CD8-positive, alpha-beta memory T cell (primary cell): ENCODE measurements at regions not wholly inside any gene's neighbourhood (a gene's known extent, or its start where the extent isn't known, plus 50 kb on each side); places are given as distances from the start of the nearest gene placed in this dataset.

Experiments
- CTCF ChIA-PET: fragments of 350-600 bp; sonication (Branson Sonifier 250); formaldehyde crosslinking; loops from one replicate; lab custom pipeline; 2021; ENCODE audit warnings: antibody characterized with exemption; lab: Charles Lee
- POLR2A ChIA-PET: fragments of 350-600 bp; sonication (Branson Sonifier 250); formaldehyde crosslinking; loops from one replicate; lab custom pipeline; 2021; ENCODE audit warnings: antibody characterized with exemption; lab: Charles Lee
- DNase-seq, 5 donors: peaks; one replicate each; pipeline versions ENCODE4 v3.0.0 to v3.0.0-alpha.2; 2020 to 2022; ENCODE audit warnings: mixed read lengths in 1 of 5
- H3K27ac ChIP-seq: one replicate; pipeline ENCODE4 v1.7.0; 2013; ENCODE audit warnings: low read depth, mild to moderate bottlenecking, low read length, moderate library complexity
- H3K27me3 ChIP-seq: 2 replicates; pipeline ENCODE4 v1.7.0; 2013; ENCODE audit warnings: low read length, mild to moderate bottlenecking; ENCODE audit not compliant: insufficient read depth, poor library complexity, severe bottlenecking
- H3K36me3 ChIP-seq: 2 replicates; pipeline ENCODE4 v1.7.0; 2013; ENCODE audit warnings: mild to moderate bottlenecking, low read length, moderate library complexity; ENCODE audit not compliant: insufficient read depth
- H3K4me1 ChIP-seq: 2 replicates; pipeline ENCODE4 v1.7.0; 2013; ENCODE audit warnings: mild to moderate bottlenecking, low read length, moderate library complexity; ENCODE audit not compliant: insufficient read depth
- H3K4me3 ChIP-seq: 2 replicates; pipeline ENCODE4 v1.7.0; 2013; ENCODE audit warnings: mild to moderate bottlenecking, low read length
- H3K9me3 ChIP-seq: 2 replicates; pipeline ENCODE4 v1.7.0; 2013; ENCODE audit warnings: mild to moderate bottlenecking, low read length
- H3K27ac Mint-ChIP-seq, 8 donors: one replicate each; pipeline ENCODE4 v1.8.0; 2020 to 2021; ENCODE audit warnings: mixed read lengths in 8 of 8, mild to moderate bottlenecking in 6 of 8, inconsistent platforms in 3 of 8, moderate library complexity in 3 of 8
- H3K27me3 Mint-ChIP-seq, 2 donors: one replicate each; pipeline ENCODE4 v1.8.0; 2020 to 2021; ENCODE audit warnings: mixed read lengths in 2 of 2, mild to moderate bottlenecking in 1 of 2, moderate library complexity in 1 of 2
- H3K36me3 Mint-ChIP-seq, 3 donors: one replicate each; pipeline ENCODE4 v1.8.0; 2020 to 2021; ENCODE audit warnings: mixed read lengths in 3 of 3, inconsistent platforms in 1 of 3, mild to moderate bottlenecking in 1 of 3
- H3K4me1 Mint-ChIP-seq, 3 donors: one replicate each; pipeline ENCODE4 v1.8.0; 2020 to 2021; ENCODE audit warnings: mixed read lengths in 3 of 3, inconsistent platforms in 1 of 3, mild to moderate bottlenecking in 1 of 3
- H3K4me3 Mint-ChIP-seq, 7 donors: one replicate each; pipeline ENCODE4 v1.8.0; 2020 to 2021; ENCODE audit warnings: mixed read lengths in 7 of 7, mild to moderate bottlenecking in 6 of 7, moderate library complexity in 4 of 7, inconsistent platforms in 2 of 7
- H3K9me3 Mint-ChIP-seq, 5 donors: one replicate each; pipeline ENCODE4 v1.8.0; 2020 to 2022; ENCODE audit warnings: mixed read lengths in 5 of 5, mild to moderate bottlenecking in 3 of 5, moderate library complexity in 2 of 5, inconsistent platforms in 1 of 5

DNA sequence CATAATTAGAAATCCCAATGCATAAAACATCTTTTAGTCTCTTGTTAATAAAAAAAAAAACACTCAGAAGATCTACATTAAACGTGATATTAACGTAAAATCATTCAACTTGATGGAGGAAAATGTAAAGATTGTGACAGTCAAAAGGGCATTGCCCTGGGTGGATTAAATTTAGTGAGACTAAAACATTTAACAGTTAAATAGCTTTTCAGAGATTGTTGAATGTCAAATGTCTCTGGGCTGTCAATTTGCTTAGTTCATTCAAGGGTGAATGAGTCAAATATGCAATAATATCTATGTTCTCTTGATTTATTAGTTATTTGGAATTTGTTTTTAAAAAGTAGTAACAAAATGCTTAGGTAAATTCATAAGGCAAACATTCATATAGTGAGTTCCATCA, 836.6 kb upstream of the PCDH10 start:
- H3K27ac Mint-ChIP-seq: no peak overlapping the region
- H3K4me3 ChIP-seq: no peak overlapping the region
- H3K27me3 Mint-ChIP-seq: no peaks in the 10 kb centered on the region
- no peak overlapping the region for H3K27ac ChIP-seq
- H3K36me3 Mint-ChIP-seq: no peaks in the 10 kb centered on the region
- H3K4me1 ChIP-seq: no peaks in the 10 kb centered on the region
- CTCF ChIA-PET: no interaction called here
- H3K4me1 Mint-ChIP-seq: no peaks in the 10 kb centered on the region
- no peaks in the 10 kb centered on the region for H3K36me3 ChIP-seq
- H3K9me3 ChIP-seq: no peaks in the 10 kb centered on the region
- no peaks in the 10 kb centered on the region for H3K27me3 ChIP-seq
- DNase-seq: no peak
- POLR2A ChIA-PET: no interaction called here
- H3K4me3 Mint-ChIP-seq: no peak overlapping the region
- H3K9me3 Mint-ChIP-seq: peaks cover 0 to 7% (median 5%) of the 10 kb centered on the region in 5 donors

DNA sequence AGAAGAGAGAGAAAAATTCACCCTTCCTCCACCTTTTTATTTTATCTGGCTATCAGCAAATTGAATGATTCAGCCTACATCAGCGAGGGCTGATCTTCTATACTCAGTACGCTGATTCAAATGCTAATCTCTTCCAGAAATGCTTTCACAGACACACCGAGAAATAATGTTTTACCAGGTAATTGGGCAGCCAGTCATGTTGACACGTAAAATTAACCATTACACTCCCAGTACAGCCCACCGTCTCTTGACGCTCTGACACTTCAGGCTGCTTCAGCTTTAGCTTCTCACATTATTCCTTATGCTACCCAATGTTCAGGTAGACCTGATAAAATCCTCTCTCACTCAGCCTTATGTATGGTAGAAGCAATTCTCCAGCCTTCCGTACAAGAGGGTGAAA, 835.2 kb upstream of the PCDH10 start:
- Mint-ChIP-seq H3K27ac (no peak overlapping the region), H3K4me1 (no peaks in the 10 kb centered on the region), H3K4me3 (no peak overlapping the region), H3K9me3 (peaks cover 0 to 4% (median 2%) of the 10 kb centered on the region in 5 donors), H3K36me3 (no peaks in the 10 kb centered on the region), H3K27me3 (no peaks in the 10 kb centered on the region)
- no peaks in the 10 kb centered on the region for H3K36me3 ChIP-seq
- no peak overlapping the region for H3K4me3 ChIP-seq
- ChIA-PET CTCF (no interaction called here), POLR2A (no interaction called here)
- no peaks in the 10 kb centered on the region for H3K27me3 ChIP-seq
- no peaks in the 10 kb centered on the region for H3K9me3 ChIP-seq
- no peak overlapping the region for H3K27ac ChIP-seq
- DNase-seq: no peak
- H3K4me1 ChIP-seq: no peaks in the 10 kb centered on the region

DNA sequence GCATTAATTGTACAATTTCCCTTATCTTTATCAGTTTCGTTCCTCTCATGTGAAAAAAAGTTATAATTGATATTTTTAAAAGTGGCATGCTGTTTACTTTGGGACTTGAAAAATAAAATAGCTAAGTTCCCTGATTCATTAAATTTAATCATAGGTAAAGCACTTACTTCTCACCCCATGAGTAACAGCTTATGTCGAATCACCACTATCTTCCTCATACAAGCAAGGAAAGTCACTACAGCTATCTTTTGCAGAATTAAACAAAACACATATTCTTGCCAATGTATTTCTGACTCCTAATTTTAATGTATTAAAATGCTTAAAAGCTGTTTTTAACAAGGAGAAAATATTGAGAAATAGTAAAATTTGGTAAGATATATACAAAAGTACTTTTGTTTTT, 832.4 kb upstream of the PCDH10 start:
- H3K36me3 ChIP-seq: no peaks in the 10 kb centered on the region
- Mint-ChIP-seq H3K27me3 (no peaks in the 10 kb centered on the region), H3K4me1 (no peaks in the 10 kb centered on the region), H3K27ac (no peak overlapping the region), H3K36me3 (no peaks in the 10 kb centered on the region), H3K4me3 (no peak overlapping the region), H3K9me3 (peaks cover 0 to 9% (median 2%) of the 10 kb centered on the region in 5 donors)
- no peak overlapping the region for H3K27ac ChIP-seq
- POLR2A ChIA-PET: no interaction called here
- CTCF ChIA-PET: no interaction called here
- no peak overlapping the region for H3K4me3 ChIP-seq
- no peaks in the 10 kb centered on the region for H3K27me3 ChIP-seq
- no peaks in the 10 kb centered on the region for H3K4me1 ChIP-seq
- DNase-seq: no peak
- no peaks in the 10 kb centered on the region for H3K9me3 ChIP-seq

DNA sequence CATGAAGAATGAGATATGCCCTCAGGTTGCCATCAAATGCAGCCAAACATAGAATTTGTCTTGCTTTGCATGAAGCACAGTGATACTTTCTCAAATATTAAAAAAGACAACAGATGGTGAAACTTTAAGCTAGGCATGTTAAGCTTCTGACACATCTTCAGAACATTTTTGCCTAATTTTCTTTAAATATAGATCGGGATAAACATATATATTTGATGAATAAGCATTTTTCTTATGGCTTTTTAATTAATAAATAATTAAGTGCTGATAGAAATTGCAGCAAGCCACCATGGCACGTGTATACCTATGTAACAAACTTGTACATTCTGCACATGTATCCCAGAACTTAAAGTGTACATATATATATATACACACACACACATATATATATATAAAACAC, 831.2 kb upstream of the PCDH10 start:
- peaks cover 0 to 9% (median 2%) of the 10 kb centered on the region in 5 donors for H3K9me3 Mint-ChIP-seq
- no peaks in the 10 kb centered on the region for H3K27me3 Mint-ChIP-seq
- POLR2A ChIA-PET: no interaction called here
- Histone ChIP-seq H3K4me3 (no peak overlapping the region), H3K4me1 (no peaks in the 10 kb centered on the region), H3K9me3 (no peaks in the 10 kb centered on the region), H3K27me3 (no peaks in the 10 kb centered on the region), H3K36me3 (no peaks in the 10 kb centered on the region), H3K27ac (no peak overlapping the region)
- DNase-seq: no peak
- H3K4me1 Mint-ChIP-seq: no peaks in the 10 kb centered on the region
- H3K4me3 Mint-ChIP-seq: no peak overlapping the region
- no peak overlapping the region for H3K27ac Mint-ChIP-seq
- no peaks in the 10 kb centered on the region for H3K36me3 Mint-ChIP-seq
- CTCF ChIA-PET: no interaction called here

DNA sequence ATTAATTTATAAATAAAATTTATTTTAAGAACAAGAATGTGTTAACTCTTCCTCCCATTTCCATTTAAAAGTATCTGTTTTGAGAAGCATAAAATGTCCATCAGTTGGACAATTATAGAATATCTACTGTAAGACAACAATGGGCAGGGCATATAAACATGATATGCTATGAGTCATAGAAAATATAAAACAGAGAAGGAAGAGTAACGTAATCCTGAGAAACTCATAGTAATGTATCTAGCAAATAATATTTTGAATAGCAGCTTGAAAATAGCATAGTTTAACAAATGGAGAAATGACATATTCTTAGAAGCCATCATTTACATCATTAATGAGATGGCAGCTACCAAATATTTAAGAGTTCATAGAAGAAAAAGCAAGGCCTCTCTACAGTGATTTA, 820.3 kb upstream of the PCDH10 start:
- POLR2A ChIA-PET: no interaction called here
- Mint-ChIP-seq H3K27me3 (no peaks in the 10 kb centered on the region), H3K9me3 (peaks cover 3 to 20% (median 7%) of the 10 kb centered on the region in 5 donors), H3K36me3 (no peaks in the 10 kb centered on the region), H3K27ac (no peak overlapping the region), H3K4me1 (no peaks in the 10 kb centered on the region), H3K4me3 (no peak overlapping the region)
- Histone ChIP-seq H3K9me3 (no peaks in the 10 kb centered on the region), H3K36me3 (no peaks in the 10 kb centered on the region), H3K4me3 (no peak overlapping the region), H3K4me1 (no peaks in the 10 kb centered on the region), H3K27ac (no peak overlapping the region), H3K27me3 (no peaks in the 10 kb centered on the region)
- DNase-seq: no peak
- CTCF ChIA-PET: no interaction called here

DNA sequence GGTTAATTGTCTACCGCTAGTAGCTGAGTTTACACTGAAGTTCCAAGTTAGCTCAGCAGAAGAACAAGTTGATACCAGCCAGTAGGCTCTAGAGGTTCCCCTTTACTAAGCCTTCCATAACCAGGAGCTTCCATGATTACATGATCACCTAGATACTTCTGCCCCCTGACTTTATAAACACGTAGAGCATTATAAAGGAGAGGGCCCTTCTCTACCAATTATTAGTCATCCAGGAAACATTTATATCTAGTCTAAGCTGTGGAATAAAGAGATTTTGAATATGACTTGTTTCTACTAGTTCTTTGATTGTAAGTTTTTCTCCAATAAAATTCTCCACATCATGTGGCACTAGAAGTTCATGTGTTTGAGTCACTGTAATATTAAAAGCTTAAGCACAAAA, 818.1 kb upstream of the PCDH10 start:
- Histone ChIP-seq H3K9me3 (no peaks in the 10 kb centered on the region), H3K27me3 (no peaks in the 10 kb centered on the region), H3K36me3 (no peaks in the 10 kb centered on the region), H3K4me3 (no peak overlapping the region), H3K27ac (no peak overlapping the region), H3K4me1 (no peaks in the 10 kb centered on the region)
- Mint-ChIP-seq H3K4me1 (no peaks in the 10 kb centered on the region), H3K36me3 (no peaks in the 10 kb centered on the region), H3K27me3 (no peaks in the 10 kb centered on the region), H3K4me3 (no peak overlapping the region), H3K27ac (no peak overlapping the region), H3K9me3 (peaks cover 5 to 22% (median 8%) of the 10 kb centered on the region in 5 donors)
- ChIA-PET CTCF (no interaction called here), POLR2A (no interaction called here)
- no peak for DNase-seq

DNA sequence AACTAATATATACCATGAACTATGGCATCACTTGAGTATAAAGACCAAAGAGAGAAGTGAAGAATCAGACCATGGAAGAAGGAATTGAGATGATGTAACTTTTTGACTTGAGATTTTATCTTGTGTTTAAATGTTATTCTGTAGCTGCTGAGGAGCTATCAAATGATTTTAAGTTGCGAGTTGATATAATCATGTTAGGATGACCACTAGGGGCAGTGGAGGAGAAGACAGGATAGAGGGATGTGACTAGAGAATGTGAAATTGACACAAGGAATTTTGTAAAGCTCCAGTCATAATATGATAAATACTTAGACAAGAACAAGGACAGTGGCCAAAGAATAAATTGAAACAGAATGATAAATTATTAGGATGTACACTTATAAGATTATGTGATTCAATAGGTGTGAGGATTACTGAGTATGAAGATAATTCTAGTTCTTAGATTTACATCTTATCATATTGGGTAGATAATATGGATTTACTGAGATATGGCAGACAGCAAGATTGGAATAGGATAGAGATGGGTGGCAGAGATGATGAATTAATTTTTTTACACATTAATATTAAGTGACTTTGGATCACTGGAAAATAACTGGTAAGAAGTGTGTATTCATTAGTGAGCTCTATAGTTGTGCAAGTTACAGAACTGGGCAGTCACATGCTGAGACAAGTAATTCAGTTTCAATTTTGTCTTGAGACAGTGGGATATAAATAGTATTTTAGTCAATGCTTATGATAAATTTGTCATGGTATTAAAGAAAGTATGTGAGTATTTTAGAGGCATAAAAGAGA, 816.0 kb upstream of the PCDH10 start:
- no peak for DNase-seq
- H3K4me3 Mint-ChIP-seq: no peak overlapping the region
- no peaks in the 10 kb centered on the region for H3K36me3 Mint-ChIP-seq
- H3K4me1 Mint-ChIP-seq: no peaks in the 10 kb centered on the region
- Histone ChIP-seq H3K27me3 (no peaks in the 10 kb centered on the region), H3K36me3 (no peaks in the 10 kb centered on the region), H3K4me3 (no peak overlapping the region), H3K4me1 (no peaks in the 10 kb centered on the region), H3K27ac (no peak overlapping the region), H3K9me3 (no peaks in the 10 kb centered on the region)
- H3K27me3 Mint-ChIP-seq: no peaks in the 10 kb centered on the region
- H3K27ac Mint-ChIP-seq: no peak overlapping the region
- CTCF ChIA-PET: no interaction called here
- H3K9me3 Mint-ChIP-seq: peaks cover 4 to 24% (median 6%) of the 10 kb centered on the region in 5 donors
- POLR2A ChIA-PET: no interaction called here

DNA sequence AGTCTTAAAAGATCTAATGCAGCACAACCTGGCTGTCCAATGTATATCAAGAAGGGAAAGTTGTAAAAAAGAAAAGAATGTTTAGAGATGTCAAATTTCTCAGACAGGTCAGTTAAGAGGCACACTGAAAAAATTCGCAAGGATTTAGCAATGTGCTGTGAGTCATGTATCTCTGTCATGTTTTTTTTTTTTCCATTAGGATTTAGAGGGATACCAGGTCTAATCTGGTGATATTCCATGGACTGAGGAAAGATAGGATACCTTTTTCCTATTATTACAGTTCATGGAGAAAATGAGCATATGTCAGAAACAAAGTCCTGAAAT, 815.4 kb upstream of the PCDH10 start:
- H3K4me1 Mint-ChIP-seq: no peaks in the 10 kb centered on the region
- ChIA-PET CTCF (no interaction called here), POLR2A (no interaction called here)
- H3K4me3 Mint-ChIP-seq: no peak overlapping the region
- H3K36me3 Mint-ChIP-seq: no peaks in the 10 kb centered on the region
- H3K27ac Mint-ChIP-seq: no peak overlapping the region
- Histone ChIP-seq H3K4me1 (no peaks in the 10 kb centered on the region), H3K9me3 (no peaks in the 10 kb centered on the region), H3K27me3 (no peaks in the 10 kb centered on the region), H3K4me3 (no peak overlapping the region), H3K36me3 (no peaks in the 10 kb centered on the region), H3K27ac (no peak overlapping the region)
- no peaks in the 10 kb centered on the region for H3K27me3 Mint-ChIP-seq
- H3K9me3 Mint-ChIP-seq: peaks cover 4 to 22% (median 6%) of the 10 kb centered on the region in 5 donors
- DNase-seq: no peak
